Fibroblast of mammary gland (primary cell): ENCODE measurements at regions not wholly inside any gene's neighbourhood (a gene's known extent, or its start where the extent isn't known, plus 50 kb on each side); places are given as distances from the start of the nearest gene placed in this dataset.
A peak's percentile ranks its signal among the peaks of the same experiment; 100 is the strongest.

Source experiments
- DNase-seq: peaks from one replicate; pipeline ENCODE4 v3.0.0-alpha.2; 2010; ENCODE audit warnings: low read depth
- H3K4me3 ChIP-seq: 2 replicates; pipeline ENCODE4 v1.5.1; 2011; ENCODE audit warnings: low read depth, mild to moderate bottlenecking, low read length, moderate library complexity; ENCODE audit not compliant: control insufficient read depth
- CTCF ChIP-seq: conservative IDR thresholded peaks from 2 replicates; pipeline ENCODE4 v1.5.1; 2011; ENCODE audit warnings: low read depth, low read length, inconsistent platforms; ENCODE audit not compliant: control insufficient read depth, insufficient read depth

- TF ChIP-seq CTCF = no peak
- no peak for DNase-seq
- no peak overlapping the region for H3K4me3 ChIP-seq
These were observed 808.7 kb upstream of the AUTS2 start for GRCh38 chr7:68789597-68789996.

GRCh38 chr7:68792351-68792750 lies 805.9 kb upstream of the AUTS2 start:
- DNase-seq = no peak
- TF ChIP-seq CTCF = no peak
- H3K4me3 ChIP-seq = no peak overlapping the region

DNA sequence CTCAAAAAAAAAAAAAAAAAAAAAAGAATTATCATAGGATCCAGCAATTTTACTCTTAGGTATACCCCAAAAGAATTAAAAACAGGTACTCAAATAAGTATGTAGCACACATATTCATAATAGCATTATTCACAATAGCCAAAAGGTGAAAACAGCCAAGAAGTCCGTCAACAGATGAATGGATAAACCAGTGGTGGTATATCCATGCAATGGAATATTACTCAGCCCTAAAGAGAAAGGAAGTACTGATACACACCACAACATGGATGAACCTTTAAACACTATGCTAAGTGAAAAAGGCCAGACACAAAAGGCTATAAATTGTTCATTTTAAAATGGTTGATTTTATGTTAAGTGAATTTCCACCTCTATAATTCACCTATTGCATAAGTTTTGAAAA lies 804.8 kb upstream of the AUTS2 start:
- TF ChIP-seq CTCF = no peak
- no peak for DNase-seq
- H3K4me3 ChIP-seq = no peak overlapping the region

DNA sequence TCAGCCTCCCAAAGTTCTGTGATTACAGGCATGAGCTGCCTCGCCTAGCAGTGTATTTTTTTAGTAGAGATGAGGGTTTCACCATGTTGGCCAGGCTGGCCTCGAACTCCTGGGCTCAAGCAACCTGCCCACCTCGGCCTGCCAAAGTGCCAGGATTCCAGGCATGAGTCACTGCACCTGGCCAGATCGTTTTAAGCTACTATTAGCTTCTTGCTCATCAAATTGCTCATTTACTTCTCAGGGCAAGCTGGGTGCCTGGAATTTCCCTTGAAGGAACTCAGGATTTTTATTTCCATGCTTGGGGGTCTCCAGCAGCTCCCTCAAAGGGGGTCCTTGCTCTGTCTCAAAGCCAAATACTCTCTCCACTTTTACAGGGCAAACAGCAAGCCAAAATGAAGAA lies 798.0 kb upstream of the AUTS2 start:
- H3K4me3 ChIP-seq = no peak overlapping the region
- no peak for TF ChIP-seq CTCF
- DNase-seq = peak; percentile 7

GRCh38 chr7:68805159-68805558 lies 793.1 kb upstream of the AUTS2 start:
- peak; percentile 62 for DNase-seq
- no peak for TF ChIP-seq CTCF
- no peak overlapping the region for H3K4me3 ChIP-seq

DNA sequence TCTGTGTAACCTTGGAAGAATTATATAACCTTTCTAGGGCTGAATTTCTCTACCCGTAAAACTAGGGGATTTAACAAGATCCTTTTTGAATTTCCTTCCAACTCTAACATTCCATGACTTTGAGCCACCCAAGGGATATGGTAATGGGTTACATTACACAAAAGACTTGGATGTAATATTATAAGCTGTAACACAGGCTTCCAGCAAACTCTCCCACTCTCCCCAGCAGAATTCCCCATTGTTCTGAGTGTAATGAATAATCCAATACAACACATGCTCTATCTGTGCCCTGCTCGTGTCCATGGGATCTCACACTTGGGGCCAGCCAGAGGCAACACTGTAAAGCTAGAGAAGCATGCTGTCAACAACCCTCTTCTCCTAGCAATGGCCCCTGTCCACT lies 790.6 kb upstream of the AUTS2 start:
- no peak overlapping the region for H3K4me3 ChIP-seq
- no peak for TF ChIP-seq CTCF
- no peak for DNase-seq

DNA sequence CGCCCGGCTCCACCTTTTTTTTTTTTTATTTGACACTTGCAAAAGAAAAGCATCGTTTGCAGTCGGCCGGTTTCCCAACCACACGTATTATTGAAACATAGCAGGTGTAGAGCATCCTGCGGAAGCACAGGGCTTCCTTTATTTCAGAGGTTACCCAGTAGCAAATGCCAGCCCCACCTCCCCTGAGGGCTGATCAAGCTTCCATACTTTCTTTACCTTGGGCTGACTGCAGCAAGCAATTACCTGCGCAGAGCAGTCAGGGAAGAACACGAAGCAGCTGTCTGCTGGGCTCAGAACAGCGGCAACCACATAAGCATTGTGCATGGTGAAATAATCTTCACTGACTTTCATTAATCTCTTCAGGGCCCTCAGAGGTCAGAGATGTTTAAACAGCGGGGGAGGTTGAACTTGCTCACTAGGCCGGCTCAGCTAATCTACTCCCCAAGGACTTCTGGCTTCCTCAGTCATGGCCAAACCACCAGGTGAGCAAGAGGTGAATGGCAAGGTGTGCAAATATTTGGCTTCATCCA lies 784.7 kb upstream of the AUTS2 start:
- TF ChIP-seq CTCF = no peak
- no peak overlapping the region for H3K4me3 ChIP-seq
- no peak for DNase-seq
